Liver (tissue), 3 donors: ENCODE measurements at regions not wholly inside any gene's neighbourhood (a gene's known extent, or its start where the extent isn't known, plus 50 kb on each side); places are given as distances from the start of the nearest gene placed in this dataset.

Source experiments
- ATF3 ChIP-seq: IDR thresholded peaks from 2 replicates; pipeline ENCODE4 v1.6.1; 2016; ENCODE audit warnings: antibody characterized with exemption
- CTCF ChIP-seq: fragments of 150-350 bp; IDR thresholded peaks from 2 replicates; pipeline ENCODE4 v1.5.1; 2017; ENCODE audit warnings: improper control_type of control experiment, low read depth, low read length; ENCODE audit not compliant: missing input control
- EGR1 ChIP-seq, 2 donors: IDR thresholded peaks; 2 replicates each; pipeline ENCODE4 v1.6.1; 2016 to 2018; ENCODE audit warnings: antibody characterized with exemption in 2 of 2, low read depth in 2 of 2
- RAD21 ChIP-seq, 2 donors: IDR thresholded peaks; 2 replicates each; pipeline ENCODE4 v1.6.1; 2016; ENCODE audit warnings: antibody characterized with exemption in 2 of 2, mild to moderate bottlenecking in 2 of 2
- YY1 ChIP-seq: IDR thresholded peaks from 2 replicates; pipeline ENCODE4 v1.6.1; 2016; ENCODE audit warnings: antibody characterized with exemption, mild to moderate bottlenecking
- ZBTB33 ChIP-seq: IDR thresholded peaks from 2 replicates; pipeline ENCODE4 v1.6.1; 2016; ENCODE audit warnings: antibody characterized with exemption
- donor health status: healthy.
- donor health status: healthy.

- no peak for TF ChIP-seq YY1
- no peak for TF ChIP-seq EGR1 (IDR thresholded peaks at IDR 0.05; ENCODE audit: low read depth in 2 of 2)
- no peak for TF ChIP-seq ZBTB33
- TF ChIP-seq CTCF = no peak
- TF ChIP-seq ATF3 = no peak
- TF ChIP-seq RAD21 (IDR thresholded peaks at IDR 0.05) = no peak
These were observed 1060.4 kb downstream of the EFNB2 start for GRCh38 chr13:105474983-105475610.
